ENCODE measurements at regions not wholly inside any gene's neighbourhood (a gene's known extent, or its start where the extent isn't known, plus 50 kb on each side); places are given as distances from the start of the nearest gene placed in this dataset.

GRCh38 chr2:196224756-196225155, 53.4 kb upstream of the STK17B start:
- no peak for DNase-seq

- DNase-seq = no peak
These were observed 53.8 kb upstream of the STK17B start for GRCh38 chr2:196225213-196225612.

- DNase-seq = no peak
These were observed 54.8 kb upstream of the STK17B start for GRCh38 chr2:196226058-196226706.

- no peak for DNase-seq
These were observed 55.3 kb upstream of the STK17B start for GRCh38 chr2:196226707-196227065.

GRCh38 chr2:196229013-196229412, 57.6 kb upstream of the STK17B start:
- no peak for DNase-seq

GRCh38 chr2:196230061-196230854, 58.9 kb upstream of the STK17B start:
- DNase-seq = peak; percentile 73 to 76

- DNase-seq = peak in 1 of 2 donors; percentile 59
These were observed 61.8 kb upstream of the STK17B start for GRCh38 chr2:196233021-196233804.

GRCh38 chr2:196233805-196234475, 62.6 kb upstream of the STK17B start:
- peak in 1 of 2 donors; percentile 53 for DNase-seq

- peak; percentile 35 to 58 for DNase-seq
These were observed 63.3 kb upstream of the STK17B start for GRCh38 chr2:196234672-196235071.

GRCh38 chr2:196238836-196239380, 67.5 kb upstream of the STK17B start:
- DNase-seq = no peak

GRCh38 chr2:196239622-196240587, 68.5 kb upstream of the STK17B start:
- DNase-seq = peak; percentile 90

GRCh38 chr2:196241175-196241574, 69.8 kb upstream of the STK17B start:
- DNase-seq = no peak

GRCh38 chr2:196242131-196242620, 70.8 kb upstream of the STK17B start:
- DNase-seq = peak; percentile 23 to 65

- no peak for DNase-seq
These were observed 73.1 kb upstream of the STK17B start for GRCh38 chr2:196244516-196244915.

GRCh38 chr2:196244966-196245365, 73.6 kb upstream of the STK17B start:
- DNase-seq = no peak

GRCh38 chr2:196245378-196246140, 74.2 kb upstream of the STK17B start:
- no peak for DNase-seq

GRCh38 chr2:196247114-196247975, 76.0 kb upstream of the STK17B start:
- no peak for DNase-seq

- DNase-seq = no peak
These were observed 76.5 kb upstream of the STK17B start for GRCh38 chr2:196247976-196248280.

- DNase-seq = no peak
These were observed 77.2 kb upstream of the STK17B start for GRCh38 chr2:196248467-196249094.

Data from CD4-positive, alpha-beta T cell treated with Interferon alpha-2 for 1 hour (primary cell).